Heart left ventricle (tissue), 16 donors: ENCODE measurements at regions not wholly inside any gene's neighbourhood (a gene's known extent, or its start where the extent isn't known, plus 50 kb on each side); places are given as distances from the start of the nearest gene placed in this dataset.
A peak's percentile ranks its signal among the peaks of the same experiment; 100 is the strongest.

Source experiments
- ATAC-seq, 4 donors: fragments of 200-7000 bp; cut with Tn5 transposase; one replicate each; pipeline ENCODE4 v1.9.1; 2020 to 2022; ENCODE audit warnings: moderate library complexity in 4 of 4, mild to moderate bottlenecking in 3 of 4, moderate number of reproducible peaks in 1 of 4
- DNase-seq, 5 donors: peaks; one replicate each; pipeline ENCODE4 v3.0.0-alpha.2; 2020
- H3K27ac ChIP-seq, 12 donors: fragments of 200-600 bp; sonication (generic) in 4 of 12; one replicate each; pipeline versions ENCODE4 v1.5.0 to v1.8.0; 2016 to 2022; ENCODE audit warnings: mild to moderate bottlenecking in 2 of 12
- H3K27me3 ChIP-seq, 9 donors: fragments of 200-600 bp; sonication (generic) in 2 of 9; one replicate each; pipeline versions ENCODE4 v1.5.1 to v1.8.0; 2016 to 2022; ENCODE audit warnings: mild to moderate bottlenecking in 3 of 9
- H3K36me3 ChIP-seq, 9 donors: fragments of 200-600 bp; sonication (generic) in 2 of 9; one replicate each; pipeline versions ENCODE4 v1.5.0 to v1.8.0; 2018 to 2022; ENCODE audit warnings: mild to moderate bottlenecking in 2 of 9
- H3K4me1 ChIP-seq, 12 donors: fragments of 200-600 bp; sonication (generic) in 4 of 12; one replicate each; pipeline versions ENCODE4 v1.5.0 to v1.8.0; 2016 to 2022; ENCODE audit warnings: mild to moderate bottlenecking in 3 of 12
- H3K4me3 ChIP-seq, 12 donors: fragments of 200-600 bp; sonication (generic) in 4 of 12; one replicate each; pipeline versions ENCODE4 v1.5.0 to v1.8.0; 2017 to 2022; ENCODE audit warnings: mild to moderate bottlenecking in 9 of 12, moderate library complexity in 4 of 12
- H3K9me3 ChIP-seq, 12 donors: fragments of 200-600 bp; sonication (generic) in 4 of 12; one replicate each; pipeline versions ENCODE4 v1.5.0 to v1.8.0; 2016 to 2022; ENCODE audit warnings: mild to moderate bottlenecking in 1 of 12
- CTCF ChIP-seq, 12 donors: fragments of 200-600 bp; sonication (generic) in 4 of 12; IDR thresholded peaks; one replicate each; pipeline versions ENCODE4 v1.5.0 to v1.8.0; 2018 to 2022; ENCODE audit warnings: antibody characterized with exemption in 12 of 12, mild to moderate bottlenecking in 5 of 12
- POLR2A ChIP-seq, 2 donors: fragments of 450-650 bp; IDR thresholded peaks; one replicate each; pipeline ENCODE4 v1.6.1; 2017; ENCODE audit warnings: antibody characterized with exemption in 2 of 2, mild to moderate bottlenecking in 2 of 2, moderate library complexity in 2 of 2
- WGBS, 4 donors: extraction: QIAGEN DNeasy Blood & Tissue Kit in 2 of 4; methylation state at CpG; one replicate each; pipeline versions ENCODE4 v1.1.5 to v1.1.7; 2013 to 2018; 5-methylcytosine and 5-hydroxymethylcytosine counted together
- intact Hi-C, 10 donors: fragments of 100-400 bp; cut with DNase I; formaldehyde crosslinking; loops; one replicate each; pipeline versions ENCODE4 v1.11.1 to v1.14.2; 2022
- donor health status: ischemic (EF 13 %, LVEDD 7.1; RV severe dilation, severe dysfunction).
- donor health status: healthy with polysubstance abuse.
- donor health status: DM: no; HTN: yes; CAD: no.
- donor health status: DM: no; HTN: no; CAD: no.
- donor health status: ischemic (EF 25% LVEDD 6.9; RV normal size, moderate dysfunction).
- donor health status: ischemic (EF 25% LVEDD 5.7; RV mildly dilated, moderate dysfunction).
- donor health status: healthy.
- donor health status: DM: yes; HTN: yes; CAD: no.
- donor health status: ischemic (EF 35%, LVEDD 5.7; RV mildly dilated, moderate dysfunction).
- donor health status: nonischemic (EF 11% LVEDD 7.7; RV severe dilation, severe dysfunction).
- donor health status: DM: yes; HTN: yes; CAD: no.
- donor health status: PGD.
- donor health status: ischemic (EF 29% LVEDD 5.4; RV normal size, mild dysfunction).
- donor health status: nonischemic (EF 23%, LVEDD 6.1; RV moderate dilation, normal function).

GRCh38 chr11:130625578-130626306 lies 177.3 kb downstream of the ADAMTS15 start:
- WGBS, 4 donors, result 82 to 84% (median 83%) methylated on average over 15 of the region's 15 CpGs
- no peaks in the 10 kb centered on the region for H3K36me3 ChIP-seq
- DNase-seq, result no peak
- intact Hi-C loops, result no loop called here
- peaks cover 0 to 13% (median 6%) of the 10 kb centered on the region in 12 donors for H3K4me1 ChIP-seq
- ATAC-seq, result no peak
- TF ChIP-seq CTCF (IDR thresholded peaks at IDR 0.05) (no peak), POLR2A (IDR thresholded peaks at IDR 0.05) (no peak)
- H3K27ac ChIP-seq, result peak overlapping the region in 1 of 12 donors; percentile 11
- no peaks in the 10 kb centered on the region for H3K27me3 ChIP-seq
- H3K9me3 ChIP-seq, result no peaks in the 10 kb centered on the region
- no peak overlapping the region for H3K4me3 ChIP-seq

GRCh38 chr11:130629039-130629438 lies 180.6 kb downstream of the ADAMTS15 start:
- TF ChIP-seq CTCF (IDR thresholded peaks at IDR 0.05), result no peak
- TF ChIP-seq POLR2A (IDR thresholded peaks at IDR 0.05), result no peak
- Histone ChIP-seq H3K4me3 (no peak overlapping the region), H3K36me3 (no peaks in the 10 kb centered on the region), H3K9me3 (no peaks in the 10 kb centered on the region), H3K4me1 (peaks cover 0 to 7% (median 2%) of the 10 kb centered on the region in 12 donors), H3K27ac (no peak overlapping the region), H3K27me3 (no peaks in the 10 kb centered on the region)
- ATAC-seq (peak in 2 of 4 donors; percentile 50 to 63), DNase-seq (no peak)
- 60 to 67% (median 63%) methylated on average over 9 of the region's 9 CpGs for WGBS, 4 donors
- intact Hi-C loops, result no loop called here

- Histone ChIP-seq H3K9me3 (no peaks in the 10 kb centered on the region), H3K36me3 (no peaks in the 10 kb centered on the region), H3K4me1 (peaks cover 0 to 12% (median 0%) of the 10 kb centered on the region in 12 donors), H3K27ac (no peak overlapping the region), H3K4me3 (no peak overlapping the region), H3K27me3 (no peaks in the 10 kb centered on the region)
- DNase-seq (no peak), ATAC-seq (no peak)
- no peak for TF ChIP-seq CTCF (IDR thresholded peaks at IDR 0.05)
- TF ChIP-seq POLR2A (IDR thresholded peaks at IDR 0.05), result no peak
- intact Hi-C loops, result loop anchor here in 1 of 10 donors (10.0 kb wide), 1 partner anchor 56 kb away; no protein-coding TSS in a partner anchor
- WGBS, 4 donors, result 93 to 97% (median 97%) methylated on average over 3 of the region's 3 CpGs
Observed at GRCh38 chr11:130631119-130631518, 182.7 kb downstream of the ADAMTS15 start.

GRCh38 chr11:130633466-130633865 lies 185.0 kb downstream of the ADAMTS15 start:
- no peak overlapping the region for H3K27ac ChIP-seq
- DNase-seq (no peak), ATAC-seq (no peak)
- WGBS, 4 donors, result 85 to 94% (median 89%) methylated on average over 2 of the region's 2 CpGs
- H3K27me3 ChIP-seq, result no peaks in the 10 kb centered on the region
- intact Hi-C loops, result loop anchor here in 1 of 10 donors (10.0 kb wide), 1 partner anchor 59 kb away; no protein-coding TSS in a partner anchor
- no peak overlapping the region for H3K4me3 ChIP-seq
- H3K4me1 ChIP-seq, result peaks cover 0 to 12% (median 2%) of the 10 kb centered on the region in 12 donors
- TF ChIP-seq POLR2A (IDR thresholded peaks at IDR 0.05), result no peak
- no peak for TF ChIP-seq CTCF (IDR thresholded peaks at IDR 0.05)
- H3K9me3 ChIP-seq, result no peaks in the 10 kb centered on the region
- H3K36me3 ChIP-seq, result no peaks in the 10 kb centered on the region
